ENCODE measurements at regions not wholly inside any gene's neighbourhood (a gene's known extent, or its start where the extent isn't known, plus 50 kb on each side); places are given as distances from the start of the nearest gene placed in this dataset.
"Not testable (repeated sequence)": the region's sequence is repeated elsewhere in the genome, so short reads cannot be mapped to it uniquely, and the experiment has no call there.

- Histone ChIP-seq H4K20me1 (ENCODE audit: control insufficient read depth, insufficient read depth, low read length, poor library complexity, severe bottlenecking) (no peaks in the 10 kb centered on the region), H3K36me3 (replicated peaks in 1 of 2; ENCODE audit: control extremely low read depth in 1 of 2, control insufficient read depth in 1 of 2, extremely low read depth in 1 of 2, insufficient read depth in 2 of 2, low read length in 1 of 2) (no peaks in the 10 kb centered on the region), H3K4me3 (ENCODE audit: control extremely low read depth in 1 of 5, extremely low read depth in 1 of 5, insufficient read depth in 1 of 5, low read depth in 2 of 5, low read length in 4 of 5) (no peak overlapping the region), H2AFZ (ENCODE audit: insufficient read depth, low read depth, low read length, poor library complexity, severe bottlenecking) (no peak overlapping the region), H3K27me3 (replicated peaks in 1 of 4; ENCODE audit: control extremely low read depth in 1 of 4, control insufficient read depth in 3 of 4, insufficient read depth in 4 of 4, low read length in 3 of 4) (no peaks in the 10 kb centered on the region), H3K9me3 (ENCODE audit: control extremely low read depth in 1 of 3, control insufficient read depth in 2 of 3, insufficient read depth in 1 of 3, low read length in 2 of 3) (peaks cover 0 to 4% (median 1%) of the 10 kb centered on the region in 3 donors), H3K27ac (ENCODE audit: low read length in 2 of 2) (no peak overlapping the region), H3K4me1 (ENCODE audit: control insufficient read depth in 2 of 2, insufficient read depth in 2 of 2, low read length in 2 of 2) (no peaks in the 10 kb centered on the region), H3K4me2 (replicated peaks; ENCODE audit: low read depth, low read length, poor library complexity, severe bottlenecking) (no peak overlapping the region), H3K9ac (ENCODE audit: low read length) (no peak overlapping the region), H3K79me2 (ENCODE audit: control insufficient read depth, insufficient read depth, low read length) (no peaks in the 10 kb centered on the region)
- CTCF ChIA-PET, result interaction anchor here (0.7 kb wide), 1 partner anchor 186 kb away, joined by 4 read pairs; no protein-coding TSS in a partner anchor
- ATAC-seq (ENCODE audit: low read depth) (no peak), DNase-seq (peak; percentile 7)
- Mint-ChIP-seq H3K4me1 (no peaks in the 10 kb centered on the region), H3K27ac (no peak overlapping the region), H3K27me3 (no peaks in the 10 kb centered on the region), H3K4me3 (no peak overlapping the region), H3K9me3 (ENCODE audit: insufficient read depth) (peaks cover 5% of the 10 kb centered on the region)
- no peak for TF ChIP-seq EZH2 (IDR thresholded peaks at IDR 0.05; ENCODE audit: borderline replicate concordance, insufficient read depth, low read depth, low read length, poor library complexity, severe bottlenecking)
- TF ChIP-seq CTCF (IDR thresholded peaks at IDR 0.05), result peak; percentile 69
- intact Hi-C loops (cut with micrococcal nuclease), result no loop called here
- 0% methylated on average over 1 of the region's 7 CpGs for WGBS (ENCODE audit: insufficient coverage)
- POLR2A ChIA-PET, result no interaction called here
These were observed 131.2 kb upstream of the FOXG1 start for GRCh38 chr14:28635387-28635786.

DNA sequence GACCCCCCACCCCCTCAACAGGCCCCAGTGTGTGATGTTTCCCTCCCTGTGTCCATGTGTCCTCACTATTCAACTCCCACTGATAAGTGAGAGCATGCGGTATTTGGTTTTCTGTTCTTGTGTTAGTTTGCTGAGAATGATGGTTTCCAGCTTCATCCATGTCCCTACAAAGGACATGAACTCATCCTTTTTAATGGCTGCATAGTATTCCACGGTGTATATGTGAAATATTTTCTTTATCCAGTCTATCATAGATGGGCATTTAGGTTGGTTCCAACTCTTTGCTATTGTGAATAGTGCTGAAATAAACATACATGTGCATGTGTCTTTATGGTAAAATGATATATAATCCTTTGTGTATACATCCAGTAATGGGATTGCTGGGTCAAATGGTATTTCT lies 130.8 kb upstream of the FOXG1 start:
- H3K4me1 ChIP-seq (ENCODE audit: control insufficient read depth in 2 of 2, insufficient read depth in 2 of 2, low read length in 2 of 2); CTCF ChIA-PET; POLR2A ChIA-PET; H2AFZ ChIP-seq (ENCODE audit: insufficient read depth, low read depth, low read length, poor library complexity, severe bottlenecking); H3K4me3 Mint-ChIP-seq; H3K36me3 ChIP-seq (replicated peaks in 1 of 2; ENCODE audit: control extremely low read depth in 1 of 2, control insufficient read depth in 1 of 2, extremely low read depth in 1 of 2, insufficient read depth in 2 of 2, low read length in 1 of 2); H3K9me3 Mint-ChIP-seq (ENCODE audit: insufficient read depth); H3K27me3 ChIP-seq (replicated peaks in 1 of 4; ENCODE audit: control extremely low read depth in 1 of 4, control insufficient read depth in 3 of 4, insufficient read depth in 4 of 4, low read length in 3 of 4); H3K4me2 ChIP-seq (replicated peaks; ENCODE audit: low read depth, low read length, poor library complexity, severe bottlenecking); H3K27ac Mint-ChIP-seq; H3K27ac ChIP-seq (ENCODE audit: low read length in 2 of 2); intact Hi-C loops (cut with micrococcal nuclease); ATAC-seq (ENCODE audit: low read depth); DNase-seq; H4K20me1 ChIP-seq (ENCODE audit: control insufficient read depth, insufficient read depth, low read length, poor library complexity, severe bottlenecking); H3K9ac ChIP-seq (ENCODE audit: low read length); H3K79me2 ChIP-seq (ENCODE audit: control insufficient read depth, insufficient read depth, low read length); H3K4me3 ChIP-seq (ENCODE audit: control extremely low read depth in 1 of 5, extremely low read depth in 1 of 5, insufficient read depth in 1 of 5, low read depth in 2 of 5, low read length in 4 of 5); H3K27me3 Mint-ChIP-seq; H3K4me1 Mint-ChIP-seq; H3K9me3 ChIP-seq (ENCODE audit: control extremely low read depth in 1 of 3, control insufficient read depth in 2 of 3, insufficient read depth in 1 of 3, low read length in 2 of 3): not testable (repeated sequence)
- no CpG with 5 or more reads among the region's 2 CpGs for WGBS (ENCODE audit: insufficient coverage)

- H3K4me2 ChIP-seq (replicated peaks; ENCODE audit: low read depth, low read length, poor library complexity, severe bottlenecking); H3K4me3 ChIP-seq (ENCODE audit: control extremely low read depth in 1 of 5, extremely low read depth in 1 of 5, insufficient read depth in 1 of 5, low read depth in 2 of 5, low read length in 4 of 5); H3K4me1 Mint-ChIP-seq; H3K27ac Mint-ChIP-seq; H3K9me3 ChIP-seq (ENCODE audit: control extremely low read depth in 1 of 3, control insufficient read depth in 2 of 3, insufficient read depth in 1 of 3, low read length in 2 of 3); H2AFZ ChIP-seq (ENCODE audit: insufficient read depth, low read depth, low read length, poor library complexity, severe bottlenecking); H3K79me2 ChIP-seq (ENCODE audit: control insufficient read depth, insufficient read depth, low read length); CTCF ChIA-PET; intact Hi-C loops (cut with micrococcal nuclease); H3K27ac ChIP-seq (ENCODE audit: low read length in 2 of 2); H3K36me3 ChIP-seq (replicated peaks in 1 of 2; ENCODE audit: control extremely low read depth in 1 of 2, control insufficient read depth in 1 of 2, extremely low read depth in 1 of 2, insufficient read depth in 2 of 2, low read length in 1 of 2); H3K4me1 ChIP-seq (ENCODE audit: control insufficient read depth in 2 of 2, insufficient read depth in 2 of 2, low read length in 2 of 2); H3K27me3 Mint-ChIP-seq; H3K9ac ChIP-seq (ENCODE audit: low read length); ATAC-seq (ENCODE audit: low read depth); POLR2A ChIA-PET; H3K27me3 ChIP-seq (replicated peaks in 1 of 4; ENCODE audit: control extremely low read depth in 1 of 4, control insufficient read depth in 3 of 4, insufficient read depth in 4 of 4, low read length in 3 of 4); H3K4me3 Mint-ChIP-seq; DNase-seq; H4K20me1 ChIP-seq (ENCODE audit: control insufficient read depth, insufficient read depth, low read length, poor library complexity, severe bottlenecking); H3K9me3 Mint-ChIP-seq (ENCODE audit: insufficient read depth): not testable (repeated sequence)
- 90% methylated on average over 3 of the region's 6 CpGs for WGBS (ENCODE audit: insufficient coverage)
These were observed 125.4 kb upstream of the FOXG1 start for GRCh38 chr14:28641189-28641588.
